ENCODE measurements at regions not wholly inside any gene's neighbourhood (a gene's known extent, or its start where the extent isn't known, plus 50 kb on each side); places are given as distances from the start of the nearest gene placed in this dataset.

GRCh38 chr12:22916241-22916640 lies 291.3 kb downstream of the ETNK1 start:
- DNase-seq = no peak

- DNase-seq = no peak
Measured at GRCh38 chr12:22916815-22917214, 291.8 kb downstream of the ETNK1 start.

GRCh38 chr12:22919883-22920282 lies 294.9 kb downstream of the ETNK1 start:
- DNase-seq = no peak

GRCh38 chr12:22923768-22924167 lies 298.8 kb downstream of the ETNK1 start:
- no peak for DNase-seq

GRCh38 chr12:22924391-22924790 lies 299.4 kb downstream of the ETNK1 start:
- DNase-seq = no peak

- DNase-seq = no peak
Measured at GRCh38 chr12:22925623-22926022, 300.7 kb downstream of the ETNK1 start.

- no peak for DNase-seq
Measured at GRCh38 chr12:22932431-22932830, 307.5 kb downstream of the ETNK1 start.

- no peak for DNase-seq
Measured at GRCh38 chr12:22935090-22935489, 310.1 kb downstream of the ETNK1 start.

- no peak for DNase-seq
Measured at GRCh38 chr12:22935501-22935900, 310.5 kb downstream of the ETNK1 start.

GRCh38 chr12:22938323-22938722 lies 313.4 kb downstream of the ETNK1 start:
- no peak for DNase-seq

GRCh38 chr12:22951206-22951605 lies 326.2 kb downstream of the ETNK1 start:
- no peak for DNase-seq

GRCh38 chr12:22956690-22957089 lies 331.7 kb downstream of the ETNK1 start:
- DNase-seq = no peak

- DNase-seq = no peak
Measured at GRCh38 chr12:22967171-22967570, 342.2 kb downstream of the ETNK1 start.

- no peak for DNase-seq
Measured at GRCh38 chr12:22969521-22969920, 344.6 kb downstream of the ETNK1 start.

GRCh38 chr12:22971247-22971646 lies 346.3 kb downstream of the ETNK1 start:
- DNase-seq = no peak

GRCh38 chr12:22971701-22972191 lies 346.8 kb downstream of the ETNK1 start:
- no peak for DNase-seq

GRCh38 chr12:22974865-22975264 lies 349.9 kb downstream of the ETNK1 start:
- no peak for DNase-seq

- no peak for DNase-seq
Measured at GRCh38 chr12:22978962-22979361, 354.0 kb downstream of the ETNK1 start.

- no peak for DNase-seq
Measured at GRCh38 chr12:22979854-22980469, 355.0 kb downstream of the ETNK1 start.

- DNase-seq = no peak
Measured at GRCh38 chr12:22981711-22982110, 356.7 kb downstream of the ETNK1 start.

- DNase-seq = no peak
Measured at GRCh38 chr12:22982635-22983034, 357.7 kb downstream of the ETNK1 start.

GRCh38 chr12:22986997-22987396 lies 362.0 kb downstream of the ETNK1 start:
- no peak for DNase-seq

- no peak for DNase-seq
Measured at GRCh38 chr12:22990501-22990900, 365.5 kb downstream of the ETNK1 start.

- DNase-seq = no peak
Measured at GRCh38 chr12:22991250-22991844, 366.4 kb downstream of the ETNK1 start.

Measured in NCI-H187 (cell line).